HepG2 (cell line): ENCODE measurements at regions not wholly inside any gene's neighbourhood (a gene's known extent, or its start where the extent isn't known, plus 50 kb on each side); places are given as distances from the start of the nearest gene placed in this dataset.
"Not testable (repeated sequence)": the region's sequence is repeated elsewhere in the genome, so short reads cannot be mapped to it uniquely, and the experiment has no call there.

Experiments used
- TF ChIP-seq, protein P1 (sequence below): sonication (generic); formaldehyde crosslinking; IDR thresholded peaks from 2 replicates; pipeline ENCODE4 v1.4.0; 2020; ENCODE audit warnings: missing genetic modification reagents, mild to moderate bottlenecking, borderline replicate concordance
- TF ChIP-seq, protein P2 (sequence below): sonication (generic); formaldehyde crosslinking; IDR thresholded peaks from 2 replicates; pipeline ENCODE4 v1.5.0; 2020; ENCODE audit warnings: mild to moderate bottlenecking, missing genetic modification reagents, moderate library complexity

DNA sequence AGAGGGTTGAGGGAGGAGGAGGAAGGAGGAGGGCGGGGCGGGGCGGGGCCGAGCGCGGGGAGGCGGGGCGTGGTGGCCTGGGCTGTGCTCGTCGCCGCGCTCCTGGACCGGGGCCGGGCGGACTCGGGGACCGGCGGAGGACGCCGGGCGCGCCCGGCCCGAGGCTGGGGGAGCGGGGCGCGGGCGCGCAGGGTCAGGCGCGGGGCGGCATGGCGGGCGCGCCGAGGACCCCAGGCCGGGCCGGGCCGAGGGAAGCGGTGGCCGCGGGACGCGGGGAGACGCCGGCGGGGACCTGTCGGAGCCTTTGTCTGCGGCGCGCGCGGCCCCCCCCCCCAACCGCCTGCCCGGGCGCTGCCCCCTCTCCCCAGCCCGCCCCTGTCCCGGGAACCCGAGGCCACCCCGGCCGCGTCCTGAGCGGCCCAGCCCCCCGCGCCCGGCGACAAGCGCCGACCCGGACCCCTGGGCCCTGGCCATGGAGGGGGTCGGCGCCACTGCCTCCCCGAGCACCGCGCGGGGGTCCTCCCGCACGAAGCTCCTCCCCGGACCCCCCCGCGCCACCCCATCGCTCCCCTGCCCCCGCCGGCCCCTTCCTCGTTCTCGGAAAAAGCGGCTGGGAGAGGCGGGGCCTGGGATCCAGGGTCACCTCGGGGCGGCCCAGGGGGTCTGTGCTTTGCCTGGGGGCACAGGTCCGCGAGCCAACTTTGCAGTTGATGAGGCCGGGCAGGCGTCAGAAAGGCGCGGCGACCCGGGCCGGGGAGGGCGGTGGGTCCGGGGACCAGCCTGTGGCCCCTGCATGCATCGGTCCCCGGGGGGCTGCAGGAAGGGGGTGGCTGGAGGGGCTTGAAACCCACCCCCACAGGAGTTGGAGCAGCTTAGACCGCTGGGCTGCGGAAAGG, 370.8 kb upstream of the ZNF722 start:
- TF ChIP-seq, protein P1, sequence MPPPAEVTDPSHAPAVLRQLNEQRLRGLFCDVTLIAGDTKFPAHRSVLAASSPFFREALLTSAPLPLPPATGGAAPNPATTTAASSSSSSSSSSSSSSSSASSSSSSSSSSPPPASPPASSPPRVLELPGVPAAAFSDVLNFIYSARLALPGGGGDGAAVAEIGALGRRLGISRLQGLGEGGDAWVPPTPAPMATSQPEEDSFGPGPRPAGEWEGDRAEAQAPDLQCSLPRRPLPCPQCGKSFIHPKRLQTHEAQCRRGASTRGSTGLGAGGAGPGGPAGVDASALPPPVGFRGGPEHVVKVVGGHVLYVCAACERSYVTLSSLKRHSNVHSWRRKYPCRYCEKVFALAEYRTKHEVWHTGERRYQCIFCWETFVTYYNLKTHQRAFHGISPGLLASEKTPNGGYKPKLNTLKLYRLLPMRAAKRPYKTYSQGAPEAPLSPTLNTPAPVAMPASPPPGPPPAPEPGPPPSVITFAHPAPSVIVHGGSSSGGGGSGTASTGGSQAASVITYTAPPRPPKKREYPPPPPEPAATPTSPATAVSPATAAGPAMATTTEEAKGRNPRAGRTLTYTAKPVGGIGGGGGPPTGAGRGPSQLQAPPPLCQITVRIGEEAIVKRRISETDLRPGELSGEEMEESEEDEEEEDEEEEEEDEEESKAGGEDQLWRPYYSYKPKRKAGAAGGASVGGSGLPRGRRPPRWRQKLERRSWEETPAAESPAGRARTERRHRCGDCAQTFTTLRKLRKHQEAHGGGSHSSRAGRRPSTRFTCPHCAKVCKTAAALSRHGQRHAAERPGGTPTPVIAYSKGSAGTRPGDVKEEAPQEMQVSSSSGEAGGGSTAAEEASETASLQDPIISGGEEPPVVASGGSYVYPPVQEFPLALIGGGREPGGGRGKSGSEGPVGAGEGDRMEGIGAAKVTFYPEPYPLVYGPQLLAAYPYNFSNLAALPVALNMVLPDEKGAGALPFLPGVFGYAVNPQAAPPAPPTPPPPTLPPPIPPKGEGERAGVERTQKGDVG (CRISPR knock-in tag), result not testable (repeated sequence)
- TF ChIP-seq, protein P2, sequence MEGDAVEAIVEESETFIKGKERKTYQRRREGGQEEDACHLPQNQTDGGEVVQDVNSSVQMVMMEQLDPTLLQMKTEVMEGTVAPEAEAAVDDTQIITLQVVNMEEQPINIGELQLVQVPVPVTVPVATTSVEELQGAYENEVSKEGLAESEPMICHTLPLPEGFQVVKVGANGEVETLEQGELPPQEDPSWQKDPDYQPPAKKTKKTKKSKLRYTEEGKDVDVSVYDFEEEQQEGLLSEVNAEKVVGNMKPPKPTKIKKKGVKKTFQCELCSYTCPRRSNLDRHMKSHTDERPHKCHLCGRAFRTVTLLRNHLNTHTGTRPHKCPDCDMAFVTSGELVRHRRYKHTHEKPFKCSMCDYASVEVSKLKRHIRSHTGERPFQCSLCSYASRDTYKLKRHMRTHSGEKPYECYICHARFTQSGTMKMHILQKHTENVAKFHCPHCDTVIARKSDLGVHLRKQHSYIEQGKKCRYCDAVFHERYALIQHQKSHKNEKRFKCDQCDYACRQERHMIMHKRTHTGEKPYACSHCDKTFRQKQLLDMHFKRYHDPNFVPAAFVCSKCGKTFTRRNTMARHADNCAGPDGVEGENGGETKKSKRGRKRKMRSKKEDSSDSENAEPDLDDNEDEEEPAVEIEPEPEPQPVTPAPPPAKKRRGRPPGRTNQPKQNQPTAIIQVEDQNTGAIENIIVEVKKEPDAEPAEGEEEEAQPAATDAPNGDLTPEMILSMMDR (CRISPR knock-in tag), result not testable (repeated sequence)
